Left kidney (tissue), 1 donor: ENCODE measurements at regions not wholly inside any gene's neighbourhood (a gene's known extent, or its start where the extent isn't known, plus 50 kb on each side); places are given as distances from the start of the nearest gene placed in this dataset.
"Not testable (repeated sequence)": the region's sequence is repeated elsewhere in the genome, so short reads cannot be mapped to it uniquely, and the experiment has no call there.

Experiments used
- DNase-seq: peaks from one replicate; pipeline ENCODE4 v3.0.0-alpha.2; 2013

GRCh38 chr4:60657807-60658206 lies 542.3 kb upstream of the ADGRL3 start:
- no peak for DNase-seq

- no peak for DNase-seq
Measured at GRCh38 chr4:60663769-60664168, 536.4 kb upstream of the ADGRL3 start.

GRCh38 chr4:60682901-60683300 lies 517.2 kb upstream of the ADGRL3 start:
- DNase-seq, result no peak

GRCh38 chr4:60683357-60683756 lies 516.8 kb upstream of the ADGRL3 start:
- DNase-seq, result no peak

GRCh38 chr4:60683973-60684372 lies 516.2 kb upstream of the ADGRL3 start:
- no peak for DNase-seq

- DNase-seq, result not testable (repeated sequence)
Measured at GRCh38 chr4:60696062-60696461, 504.1 kb upstream of the ADGRL3 start.

GRCh38 chr4:60709061-60709460 lies 491.1 kb upstream of the ADGRL3 start:
- DNase-seq, result no peak

- DNase-seq, result no peak
Measured at GRCh38 chr4:60718874-60719273, 481.3 kb upstream of the ADGRL3 start.

- DNase-seq, result no peak
Measured at GRCh38 chr4:60721685-60722084, 478.4 kb upstream of the ADGRL3 start.

GRCh38 chr4:60723796-60724195 lies 476.3 kb upstream of the ADGRL3 start:
- DNase-seq, result no peak

- no peak for DNase-seq
Measured at GRCh38 chr4:60724623-60725022, 475.5 kb upstream of the ADGRL3 start.

- DNase-seq, result no peak
Measured at GRCh38 chr4:60726779-60727178, 473.3 kb upstream of the ADGRL3 start.

GRCh38 chr4:60729194-60729593 lies 470.9 kb upstream of the ADGRL3 start:
- DNase-seq, result no peak

GRCh38 chr4:60729764-60730163 lies 470.4 kb upstream of the ADGRL3 start:
- DNase-seq, result not testable (repeated sequence)

- no peak for DNase-seq
Measured at GRCh38 chr4:60737858-60738257, 462.3 kb upstream of the ADGRL3 start.

- no peak for DNase-seq
Measured at GRCh38 chr4:60743654-60744053, 456.5 kb upstream of the ADGRL3 start.

GRCh38 chr4:60744767-60745166 lies 455.4 kb upstream of the ADGRL3 start:
- no peak for DNase-seq

- DNase-seq, result no peak
Measured at GRCh38 chr4:60745800-60746571, 454.1 kb upstream of the ADGRL3 start.

- no peak for DNase-seq
Measured at GRCh38 chr4:60750962-60751361, 449.2 kb upstream of the ADGRL3 start.

- no peak for DNase-seq
Measured at GRCh38 chr4:60757986-60758680, 442.0 kb upstream of the ADGRL3 start.

- no peak for DNase-seq
Measured at GRCh38 chr4:60759518-60760245, 440.4 kb upstream of the ADGRL3 start.

- DNase-seq, result no peak
Measured at GRCh38 chr4:60780874-60781273, 419.3 kb upstream of the ADGRL3 start.

- DNase-seq, result no peak
Measured at GRCh38 chr4:60790608-60791007, 409.5 kb upstream of the ADGRL3 start.
